GM12878 (cell line): ENCODE measurements at regions not wholly inside any gene's neighbourhood (a gene's known extent, or its start where the extent isn't known, plus 50 kb on each side); places are given as distances from the start of the nearest gene placed in this dataset.

ENCODE experiments used
- ATAC-seq: fragments of 200-7000 bp; cut with Tn5 transposase; 3 replicates; pipeline ENCODE4 v1.9.1; 2020; ENCODE audit warnings: mild to moderate bottlenecking, moderate library complexity
- BruUV-seq: library from RNA; stranded (reverse); fragments of 400-500 nt; replicated peaks from 2 replicates; lab custom pipeline; 2021; lab: Mats Ljungman, UMichigan
- CTCF ChIA-PET: fragments of 300-600 bp; sonication (Branson Sonifier 250); formaldehyde crosslinking; extraction: SDS; loops from one replicate; lab custom pipeline; 2021; ENCODE audit warnings: inconsistent platforms; lab: Yijun Ruan, JAX
- POLR2A ChIA-PET: fragments of 350-600 bp; formaldehyde crosslinking; extraction: SDS; loops from one replicate; lab custom pipeline; 2021; ENCODE audit warnings: inconsistent platforms; lab: Charles Lee
- RAD21 ChIA-PET: fragments of 300-600 bp; sonication (Branson Sonifier 250); formaldehyde crosslinking; loops from one replicate; lab custom pipeline; 2023; ENCODE audit warnings: antibody characterized with exemption; ENCODE audit not compliant: unreplicated experiment; lab: Charles Lee
- SMC1A ChIA-PET: fragments of 300-600 bp; sonication (Branson Sonifier 250); formaldehyde crosslinking; loops from one replicate; lab custom pipeline; 2023; ENCODE audit not compliant: unreplicated experiment, uncharacterized antibody; lab: Charles Lee
- DNase-seq: peaks from one replicate; pipeline ENCODE4 v3.0.0-alpha.2; 2011; ENCODE audit warnings: low read depth, low spot score
- FAIRE-seq: peaks from 3 replicates; lab custom pipeline; 2011; peaks lifted over from hg19 to GRCh38; lab: Jason Lieb, UNC
- H2AFZ ChIP-seq: 2 replicates; pipeline ENCODE4 v1.6.0; 2011; ENCODE audit warnings: low read depth, low read length, control low read depth; ENCODE audit not compliant: control insufficient read depth
- H3K27ac ChIP-seq: 2 replicates; pipeline ENCODE4 v1.5.1; 2011; ENCODE audit warnings: control low read depth; ENCODE audit not compliant: control insufficient read depth, insufficient read depth
- H3K27me3 ChIP-seq, 2 experiments: replicated peaks in 1 of 2; 2 replicates each; pipeline versions ENCODE4 v1.6.0 to v1.6.1; 2011; ENCODE audit warnings: low read length in 1 of 2; ENCODE audit not compliant: control insufficient read depth in 2 of 2, insufficient read depth in 2 of 2
- H3K36me3 ChIP-seq, 2 experiments: 2 replicates each; pipeline ENCODE4 v1.5.1; 2011; ENCODE audit warnings: low read length in 1 of 2; ENCODE audit not compliant: control insufficient read depth in 2 of 2, insufficient read depth in 2 of 2
- H3K4me1 ChIP-seq: 2 replicates; pipeline ENCODE4 v1.6.1; 2011; ENCODE audit warnings: mild to moderate bottlenecking, low read length, moderate library complexity, mixed read lengths; ENCODE audit not compliant: control insufficient read depth, insufficient read depth
- H3K4me2 ChIP-seq: 2 replicates; pipeline ENCODE4 v1.6.0; 2011; ENCODE audit warnings: control low read depth; ENCODE audit not compliant: control insufficient read depth, insufficient read depth
- H3K4me3 ChIP-seq: fragments of 200-600 bp; sonication (generic); 2 replicates; pipeline ENCODE4 v1.5.1; 2016
- H3K79me2 ChIP-seq: 2 replicates; pipeline ENCODE4 v1.6.0; 2011; ENCODE audit warnings: low read length; ENCODE audit not compliant: control insufficient read depth, insufficient read depth
- H3K9ac ChIP-seq: 2 replicates; pipeline ENCODE4 v1.8.0; 2011; ENCODE audit warnings: low read length, control low read depth, mixed read lengths; ENCODE audit not compliant: control insufficient read depth, insufficient read depth
- H3K9me3 ChIP-seq: replicated peaks from 3 replicates; pipeline ENCODE4 v1.5.1; 2011; ENCODE audit warnings: mild to moderate bottlenecking, low read length; ENCODE audit not compliant: control insufficient read depth, insufficient read depth
- H4K20me1 ChIP-seq: 2 replicates; pipeline ENCODE4 v1.6.0; 2011; ENCODE audit not compliant: control insufficient read depth, insufficient read depth
- ATF2 ChIP-seq: IDR thresholded peaks from 2 replicates; pipeline ENCODE4 v1.6.1; 2012; ENCODE audit warnings: low read length, inconsistent platforms
- ESRRA ChIP-seq: IDR thresholded peaks from 2 replicates; pipeline ENCODE4 v1.6.1; 2012; ENCODE audit warnings: mild to moderate bottlenecking, low read length, improper control_type of control experiment
- GABPA ChIP-seq: IDR thresholded peaks from 2 replicates; pipeline ENCODE4 v1.6.1; 2014; ENCODE audit warnings: antibody characterized with exemption, low read depth, mild to moderate bottlenecking, inconsistent platforms
- NR2F1 ChIP-seq: fragments of 450-650 bp; conservative IDR thresholded peaks from 2 replicates; pipeline ENCODE4 v1.6.1; 2017; ENCODE audit warnings: mild to moderate bottlenecking
- SMAD5 ChIP-seq: IDR thresholded peaks from 2 replicates; pipeline ENCODE4 v1.6.1; 2016; ENCODE audit warnings: antibody characterized with exemption, low read depth
- SREBF1 ChIP-seq: IDR thresholded peaks from 2 replicates; pipeline ENCODE4 v1.6.1; 2012; ENCODE audit warnings: mild to moderate bottlenecking, low read length
- WGBS: methylation state at CpG from one replicate; pipeline ENCODE4 v1.1.6; 2016; ENCODE audit warnings: low lambda C conversion rate; ENCODE audit not compliant: insufficient replicate concordance, insufficient coverage; ENCODE audit errors: missing lambda C conversion rate; 5-methylcytosine and 5-hydroxymethylcytosine counted together
- in situ Hi-C: fragments of 300-500 bp; cut with MboI; formaldehyde crosslinking; loops from 9 replicates; pipeline ENCODE4 v1.14.3; 2018; ENCODE audit warnings: mixed read lengths
- intact Hi-C: fragments of 100-400 bp; cut with micrococcal nuclease; formaldehyde crosslinking; loops from one replicate; pipeline ENCODE4 v1.14.2; 2022; ENCODE audit not compliant: unreplicated experiment
- TF ChIP-seq, protein P1 (sequence below): fragments of 450-650 bp; IDR thresholded peaks from 2 replicates; pipeline ENCODE4 v1.6.1; 2017; ENCODE audit warnings: mild to moderate bottlenecking, low read depth, inconsistent platforms; ENCODE audit not compliant: poor library complexity, severe bottlenecking
- TF ChIP-seq, protein P2 (sequence below): IDR thresholded peaks from 2 replicates; pipeline ENCODE4 v1.6.1; 2011; ENCODE audit warnings: borderline replicate concordance, low read depth, mild to moderate bottlenecking, moderate library complexity, mixed read lengths, low read length; ENCODE audit not compliant: insufficient read depth; ENCODE audit errors: extremely low read length

DNA sequence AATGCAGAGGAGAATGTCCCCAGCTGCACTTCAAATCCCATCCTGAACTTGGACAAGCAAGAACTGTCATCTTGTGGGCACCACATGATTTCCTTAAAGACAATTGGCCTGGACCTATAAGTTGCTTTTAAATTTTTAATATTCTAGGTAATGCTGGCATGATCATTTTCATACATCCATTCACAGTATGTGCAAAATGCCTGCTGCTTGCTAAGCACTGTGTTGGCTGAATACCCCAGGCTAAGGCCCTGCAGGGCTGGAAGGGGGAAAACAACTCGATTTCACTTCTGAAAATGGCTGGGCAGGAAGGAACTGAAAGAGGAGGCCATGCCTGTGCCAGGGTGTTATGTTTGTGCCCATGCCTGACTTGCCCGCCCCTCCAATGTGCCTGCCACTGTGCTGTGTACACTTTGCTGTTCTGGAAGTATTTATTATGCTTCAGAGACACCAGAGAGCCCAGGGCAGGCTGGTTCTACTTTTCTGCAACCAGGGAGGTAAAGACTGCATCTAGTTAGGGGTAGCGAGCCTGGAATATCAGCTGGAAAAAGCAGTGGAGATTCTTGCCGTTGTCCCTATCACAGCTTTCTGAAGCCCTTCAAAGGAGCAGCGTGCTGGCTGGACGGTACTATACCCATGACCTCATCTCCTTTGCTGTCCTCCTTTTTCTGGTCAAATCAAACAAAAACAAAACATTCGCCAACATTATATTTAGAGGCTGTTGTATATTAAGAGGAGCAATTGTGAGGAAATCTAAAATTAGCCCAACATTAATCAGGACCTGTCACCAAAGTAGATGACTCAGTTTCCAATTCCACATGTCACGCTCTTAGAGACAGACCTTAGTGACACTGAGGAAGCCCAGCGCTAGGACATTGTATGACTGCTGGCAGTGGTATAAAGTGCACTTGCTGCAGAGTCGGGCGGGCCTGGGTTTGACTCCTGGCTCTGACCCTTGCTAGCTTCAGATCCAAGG, 158.1 kb downstream of the DDX1 start:
- H3K9ac ChIP-seq, result no peak overlapping the region

More for the DNA sequence above, 158.1 kb downstream of the DDX1 start:
- Histone ChIP-seq H3K4me3 (no peak overlapping the region), H3K79me2 (no peaks in the 10 kb centered on the region), H3K27ac (no peak overlapping the region), H2AFZ (no peak overlapping the region), H3K36me3 (no peaks in the 10 kb centered on the region), H4K20me1 (no peaks in the 10 kb centered on the region), H3K9me3 (no peaks in the 10 kb centered on the region), H3K4me1 (no peaks in the 10 kb centered on the region), H3K4me2 (no peak overlapping the region), H3K27me3 (peaks cover 3% of the 10 kb centered on the region in 2 experiments; a peak in 1 of 4 replicates)
- ATAC-seq, result no peak
- ChIA-PET RAD21 (no interaction called here), POLR2A (no interaction called here), SMC1A (interaction anchor here (0.6 kb wide), 1 partner anchor 288 kb away, joined by 3 read pairs; no protein-coding TSS in a partner anchor), CTCF (interaction anchor here (0.7 to 1.9 kb wide), 4 partner anchors 17 to 1517 kb away, joined by 3 to 6 read pairs (median 3); no protein-coding TSS in a partner anchor)
- no peak for FAIRE-seq
- 54% methylated on average over 11 of the region's 11 CpGs for WGBS
- BruUV-seq, result no TSS peak
- in situ Hi-C loops, result no loop called here
- intact Hi-C loops, result loop anchor here (2.0 kb wide), 1 partner anchor 113 kb away; no protein-coding TSS in a partner anchor
- TF ChIP-seq, protein P1, sequence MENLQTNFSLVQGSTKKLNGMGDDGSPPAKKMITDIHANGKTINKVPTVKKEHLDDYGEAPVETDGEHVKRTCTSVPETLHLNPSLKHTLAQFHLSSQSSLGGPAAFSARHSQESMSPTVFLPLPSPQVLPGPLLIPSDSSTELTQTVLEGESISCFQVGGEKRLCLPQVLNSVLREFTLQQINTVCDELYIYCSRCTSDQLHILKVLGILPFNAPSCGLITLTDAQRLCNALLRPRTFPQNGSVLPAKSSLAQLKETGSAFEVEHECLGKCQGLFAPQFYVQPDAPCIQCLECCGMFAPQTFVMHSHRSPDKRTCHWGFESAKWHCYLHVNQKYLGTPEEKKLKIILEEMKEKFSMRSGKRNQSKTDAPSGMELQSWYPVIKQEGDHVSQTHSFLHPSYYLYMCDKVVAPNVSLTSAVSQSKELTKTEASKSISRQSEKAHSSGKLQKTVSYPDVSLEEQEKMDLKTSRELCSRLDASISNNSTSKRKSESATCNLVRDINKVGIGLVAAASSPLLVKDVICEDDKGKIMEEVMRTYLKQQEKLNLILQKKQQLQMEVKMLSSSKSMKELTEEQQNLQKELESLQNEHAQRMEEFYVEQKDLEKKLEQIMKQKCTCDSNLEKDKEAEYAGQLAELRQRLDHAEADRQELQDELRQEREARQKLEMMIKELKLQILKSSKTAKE, result no peak
- TF ChIP-seq GABPA (no peak), SMAD5 (no peak), NR2F1 (no peak), SREBF1 (no peak), ATF2 (no peak), ESRRA (no peak)
- TF ChIP-seq, protein P2, sequence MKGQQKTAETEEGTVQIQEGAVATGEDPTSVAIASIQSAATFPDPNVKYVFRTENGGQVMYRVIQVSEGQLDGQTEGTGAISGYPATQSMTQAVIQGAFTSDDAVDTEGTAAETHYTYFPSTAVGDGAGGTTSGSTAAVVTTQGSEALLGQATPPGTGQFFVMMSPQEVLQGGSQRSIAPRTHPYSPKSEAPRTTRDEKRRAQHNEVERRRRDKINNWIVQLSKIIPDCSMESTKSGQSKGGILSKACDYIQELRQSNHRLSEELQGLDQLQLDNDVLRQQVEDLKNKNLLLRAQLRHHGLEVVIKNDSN, result no peak
- DNase-seq, result no peak
